Fibroblast of skin of back (primary cell): ENCODE measurements at regions not wholly inside any gene's neighbourhood (a gene's known extent, or its start where the extent isn't known, plus 50 kb on each side); places are given as distances from the start of the nearest gene placed in this dataset.
"Not testable (repeated sequence)": the region's sequence is repeated elsewhere in the genome, so short reads cannot be mapped to it uniquely, and the experiment has no call there.

Experiments used
- DNase-seq: peaks from one replicate; pipeline ENCODE4 v3.0.0-alpha.2; 2013

GRCh38 chr2:122743021-122743675 lies 987.7 kb downstream of the TSN start:
- DNase-seq = no peak

GRCh38 chr2:122745603-122746002 lies 990.2 kb downstream of the TSN start:
- no peak for DNase-seq

GRCh38 chr2:122747670-122748069 lies 992.2 kb downstream of the TSN start:
- DNase-seq = no peak

- peak; percentile 82 for DNase-seq
These were observed 993.1 kb downstream of the TSN start for GRCh38 chr2:122748552-122749011.

GRCh38 chr2:122749405-122749804 lies 994.0 kb downstream of the TSN start:
- no peak for DNase-seq

- no peak for DNase-seq
These were observed 994.6 kb downstream of the TSN start for GRCh38 chr2:122750095-122750494.

- DNase-seq = no peak
These were observed 995.4 kb downstream of the TSN start for GRCh38 chr2:122750808-122751207.

GRCh38 chr2:122753336-122753735 lies 997.9 kb downstream of the TSN start:
- no peak for DNase-seq

- no peak for DNase-seq
These were observed 999.1 kb downstream of the TSN start for GRCh38 chr2:122754561-122754960.

- DNase-seq = no peak
These were observed 999.9 kb downstream of the TSN start for GRCh38 chr2:122755281-122755780.

- DNase-seq = no peak
These were observed 1003.5 kb downstream of the TSN start for GRCh38 chr2:122758967-122759366.

- DNase-seq = no peak
These were observed 1008.6 kb downstream of the TSN start for GRCh38 chr2:122764014-122764413.

- DNase-seq = no peak
These were observed 1024.8 kb downstream of the TSN start for GRCh38 chr2:122780251-122780650.

- DNase-seq = no peak
These were observed 1038.6 kb downstream of the TSN start for GRCh38 chr2:122794100-122794499.

- DNase-seq = no peak
These were observed 1040.3 kb downstream of the TSN start for GRCh38 chr2:122795763-122796162.

GRCh38 chr2:122799391-122799790 lies 1043.9 kb downstream of the TSN start:
- no peak for DNase-seq

GRCh38 chr2:122800781-122801180 lies 1045.3 kb downstream of the TSN start:
- no peak for DNase-seq

- DNase-seq = no peak
These were observed 1049.0 kb downstream of the TSN start for GRCh38 chr2:122804494-122804893.

- no peak for DNase-seq
These were observed 1049.9 kb downstream of the TSN start for GRCh38 chr2:122805346-122805745.

GRCh38 chr2:122808286-122808969 lies 1053.0 kb downstream of the TSN start:
- no peak for DNase-seq

- DNase-seq = not testable (repeated sequence)
These were observed 1056.8 kb downstream of the TSN start for GRCh38 chr2:122812214-122812613.

- no peak for DNase-seq
These were observed 1059.7 kb downstream of the TSN start for GRCh38 chr2:122815120-122815519.

GRCh38 chr2:122816803-122817202 lies 1061.4 kb downstream of the TSN start:
- no peak for DNase-seq

- DNase-seq = no peak
These were observed 1066.9 kb downstream of the TSN start for GRCh38 chr2:122822319-122822718.
